Glomerular visceral epithelial cell (primary cell): ENCODE measurements at regions not wholly inside any gene's neighbourhood (a gene's known extent, or its start where the extent isn't known, plus 50 kb on each side); places are given as distances from the start of the nearest gene placed in this dataset.
"Not testable (repeated sequence)": the region's sequence is repeated elsewhere in the genome, so short reads cannot be mapped to it uniquely, and the experiment has no call there.

ENCODE experiments used
- DNase-seq: peaks from one replicate; pipeline ENCODE4 v3.0.0-alpha.2; 2016; ENCODE audit errors: extremely low spot score

- DNase-seq = no peak
These were observed 1089.3 kb downstream of the BRD1 start for GRCh38 chr22:48738204-48738980.

- DNase-seq = no peak
These were observed 1090.0 kb downstream of the BRD1 start for GRCh38 chr22:48737461-48738203.

GRCh38 chr22:48736593-48737460, 1090.8 kb downstream of the BRD1 start:
- DNase-seq = no peak

DNA sequence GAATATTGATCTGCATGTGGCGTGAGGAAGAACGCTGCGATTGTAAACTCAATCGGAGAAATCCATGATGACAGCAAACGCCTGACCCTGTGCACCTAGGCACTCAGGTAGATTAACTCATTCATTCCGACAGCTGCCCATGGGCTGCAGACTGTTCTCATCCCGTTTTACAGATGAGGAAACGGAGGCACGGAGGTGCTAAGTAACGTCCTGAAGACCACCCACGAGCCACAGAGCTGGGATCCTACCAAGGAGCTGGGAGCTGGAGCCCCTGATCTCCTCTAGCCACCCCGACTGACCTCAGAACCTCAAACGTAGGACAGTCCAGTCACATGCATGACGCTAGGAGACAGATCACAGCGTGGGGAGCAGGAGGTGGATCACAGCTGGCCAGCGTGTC, 1092.7 kb downstream of the BRD1 start:
- no peak for DNase-seq

DNA sequence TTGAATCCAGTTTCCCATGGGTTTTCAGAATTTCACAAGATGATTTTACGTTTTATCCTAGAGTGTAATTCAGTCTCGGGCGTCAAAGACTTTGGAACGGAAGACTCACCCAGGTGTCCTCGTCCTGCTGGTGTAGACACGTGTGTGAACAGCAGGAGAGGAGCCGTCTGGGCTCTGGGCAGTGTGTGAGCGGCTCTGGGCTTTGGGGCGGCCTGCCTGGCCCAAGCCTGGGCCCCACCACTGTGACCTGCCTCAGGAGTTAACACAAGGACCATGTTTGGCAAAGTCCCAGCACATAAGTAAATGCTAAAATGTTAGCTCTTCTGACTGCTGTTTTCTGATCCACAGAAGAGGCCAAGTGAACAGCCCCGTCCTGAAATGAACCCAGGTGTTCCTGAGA, 1093.3 kb downstream of the BRD1 start:
- DNase-seq = no peak

DNA sequence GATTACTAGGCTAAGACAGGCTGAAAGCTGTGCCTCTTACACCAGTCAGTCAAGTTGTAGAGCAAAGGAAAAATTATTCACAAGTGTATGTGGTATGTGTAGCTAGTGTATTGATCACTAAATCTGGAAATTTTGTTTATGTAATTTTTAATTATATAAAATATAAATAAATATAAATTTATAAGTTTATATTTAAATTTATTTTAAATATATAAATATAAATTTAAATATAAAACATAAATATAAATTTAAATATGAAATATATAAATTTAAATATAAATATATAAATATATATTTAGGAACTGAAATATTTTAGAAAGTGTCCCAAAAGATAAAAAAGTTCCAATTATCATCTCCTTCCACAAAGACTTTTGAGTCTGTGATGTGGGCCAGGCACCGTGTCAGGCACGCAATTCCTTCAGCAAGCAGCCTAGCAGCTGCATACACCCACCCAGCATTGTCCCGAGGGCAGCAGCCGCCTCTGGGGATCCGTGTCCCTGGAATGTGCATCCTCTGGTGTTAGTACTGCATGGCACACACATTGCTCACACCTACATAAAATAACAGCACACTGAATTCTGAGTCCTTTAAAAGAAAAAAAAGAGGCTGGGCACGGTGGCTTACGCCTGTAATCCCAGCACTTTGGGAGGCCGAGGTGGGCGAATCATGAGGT, 1098.0 kb downstream of the BRD1 start:
- no peak for DNase-seq

DNA sequence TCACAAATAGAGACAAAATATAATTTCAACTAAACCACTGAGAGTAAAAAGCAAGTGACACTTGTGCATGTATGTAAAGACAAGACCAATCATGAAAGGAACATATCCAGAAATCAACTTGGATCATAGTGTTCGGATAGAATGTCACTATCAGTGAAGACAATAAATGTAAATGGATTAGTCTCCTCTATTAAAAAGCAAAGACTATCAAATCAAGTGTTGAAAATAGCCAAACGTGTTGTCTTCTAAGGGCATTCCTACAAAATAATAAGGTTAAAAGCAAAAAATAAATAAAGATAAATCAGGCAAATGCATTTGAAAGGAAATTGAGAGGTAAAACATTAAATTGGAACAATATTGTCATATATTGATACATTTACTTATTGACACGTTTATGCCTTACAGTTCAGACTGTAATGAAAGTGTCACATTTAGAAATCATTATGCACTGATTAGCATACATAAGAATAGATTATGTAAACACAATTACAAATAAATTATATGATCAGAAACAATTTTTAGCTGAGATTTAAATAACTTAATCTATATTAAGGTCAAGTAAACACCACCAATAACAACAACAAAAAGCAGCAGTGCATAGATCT, 1100.1 kb downstream of the BRD1 start:
- no peak for DNase-seq

DNA sequence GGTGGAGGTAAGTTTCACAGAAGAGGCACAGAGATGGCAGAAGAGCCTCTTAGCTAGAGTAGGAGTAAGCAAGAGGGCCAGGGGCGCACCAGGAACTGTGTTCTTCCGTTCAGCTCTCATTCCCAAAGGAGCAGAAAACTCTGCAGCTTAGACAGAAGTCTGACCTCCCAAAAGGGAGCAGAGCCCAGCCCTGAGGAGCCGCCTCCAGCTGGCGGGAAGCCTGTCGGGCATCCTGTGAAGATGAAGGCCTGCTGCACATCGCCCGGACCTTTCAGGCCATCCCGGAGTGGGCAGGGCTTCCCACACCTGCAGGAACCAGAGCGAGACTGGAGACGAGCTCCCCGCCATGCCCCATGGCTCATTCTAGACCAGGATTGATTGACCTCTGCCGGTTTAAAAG, 1102.8 kb downstream of the BRD1 start:
- no peak for DNase-seq

DNA sequence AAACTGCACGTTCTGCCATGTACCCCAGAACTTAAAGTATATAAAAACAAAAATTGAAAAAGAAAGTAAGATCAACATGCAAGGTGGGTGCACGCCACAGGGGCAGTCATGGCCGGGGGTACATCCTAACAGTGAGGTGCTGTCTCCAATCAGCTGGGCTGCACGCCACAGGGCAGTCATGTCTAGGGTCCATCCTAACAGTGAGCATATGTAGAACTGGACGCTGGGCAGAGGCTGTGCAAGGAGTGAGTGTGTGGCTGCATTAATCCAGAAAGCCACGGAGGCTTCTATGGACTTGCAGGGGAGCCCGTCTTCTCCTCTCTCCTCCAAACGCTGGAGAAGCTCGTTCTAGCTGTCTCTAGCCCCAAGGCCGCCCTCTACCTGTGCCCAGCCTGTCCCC, 1105.0 kb downstream of the BRD1 start:
- DNase-seq = no peak

- no peak for DNase-seq
These were observed 1106.3 kb downstream of the BRD1 start for GRCh38 chr22:48721395-48721669.

DNA sequence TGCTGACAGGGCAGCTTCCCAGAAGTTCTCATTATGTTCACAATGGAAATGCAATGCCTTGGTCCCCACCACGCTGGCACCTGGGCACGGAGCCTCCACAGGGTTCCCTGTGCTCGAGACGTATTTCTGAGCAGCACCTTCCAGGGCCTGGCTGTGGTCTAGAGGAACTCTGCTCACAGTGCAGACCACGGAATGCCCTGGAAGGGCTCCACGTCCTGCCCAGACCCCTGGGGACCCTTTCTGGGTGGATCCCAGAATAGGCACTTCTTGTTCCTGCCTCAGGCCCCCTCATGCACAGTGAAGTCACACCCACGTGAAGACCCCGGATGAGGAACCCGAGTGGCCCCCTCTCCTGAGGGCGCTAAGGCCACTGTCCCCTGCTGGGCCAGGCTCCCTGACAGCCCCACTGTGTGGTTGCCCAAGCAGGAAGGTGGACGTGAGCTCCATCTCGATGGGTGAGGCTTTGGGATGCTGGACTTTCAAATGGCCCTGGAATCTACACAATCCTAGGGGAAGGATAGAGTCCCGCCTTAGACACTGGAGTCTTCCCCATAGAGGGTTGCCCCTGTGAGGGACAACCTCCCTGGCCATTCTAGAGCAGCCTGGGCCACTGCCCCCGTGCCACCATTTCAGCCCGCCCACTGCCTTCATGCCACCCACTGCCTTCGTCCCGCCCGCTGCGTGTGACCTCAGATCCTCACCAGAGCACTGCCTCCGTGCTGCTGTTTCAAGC, 1106.8 kb downstream of the BRD1 start:
- no peak for DNase-seq

- DNase-seq = no peak
These were observed 1107.6 kb downstream of the BRD1 start for GRCh38 chr22:48719978-48720661.

DNA sequence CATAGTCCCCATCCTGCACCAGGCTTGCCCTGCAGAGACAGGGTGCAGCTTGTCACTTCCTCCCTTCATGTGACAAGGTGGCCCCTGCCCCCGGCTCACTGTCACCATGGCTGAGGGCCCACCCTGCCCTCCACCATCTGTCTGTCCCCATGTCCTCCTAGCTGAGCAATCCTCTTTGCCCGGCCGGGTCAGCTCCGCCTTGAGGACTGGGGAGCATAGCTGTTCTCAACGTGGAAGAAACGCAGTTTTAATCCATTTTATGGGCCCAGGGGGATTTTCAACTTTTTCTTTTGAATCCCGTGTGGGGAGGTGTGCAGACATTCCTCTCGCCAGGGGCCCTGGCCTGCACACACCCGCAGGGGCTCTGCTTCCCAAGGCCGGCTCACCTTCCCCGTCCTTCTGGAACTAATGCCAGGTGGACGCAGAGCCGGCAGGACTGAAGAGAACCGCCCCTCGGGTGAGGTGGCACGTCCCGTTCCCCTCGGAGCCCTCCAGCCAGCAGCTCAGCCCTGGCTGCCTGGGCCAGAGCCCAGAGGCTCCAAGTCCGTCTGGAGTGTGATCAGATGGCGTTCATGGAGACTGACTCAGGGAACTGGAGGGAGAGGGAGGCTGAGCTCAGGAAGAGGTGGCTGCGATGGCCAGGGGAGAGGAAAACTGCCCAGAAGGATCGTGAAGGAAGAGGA, 1108.7 kb downstream of the BRD1 start:
- DNase-seq = no peak

- DNase-seq = no peak
These were observed 1109.5 kb downstream of the BRD1 start for GRCh38 chr22:48717883-48718817.

- no peak for DNase-seq
These were observed 1110.4 kb downstream of the BRD1 start for GRCh38 chr22:48717076-48717810.

DNA sequence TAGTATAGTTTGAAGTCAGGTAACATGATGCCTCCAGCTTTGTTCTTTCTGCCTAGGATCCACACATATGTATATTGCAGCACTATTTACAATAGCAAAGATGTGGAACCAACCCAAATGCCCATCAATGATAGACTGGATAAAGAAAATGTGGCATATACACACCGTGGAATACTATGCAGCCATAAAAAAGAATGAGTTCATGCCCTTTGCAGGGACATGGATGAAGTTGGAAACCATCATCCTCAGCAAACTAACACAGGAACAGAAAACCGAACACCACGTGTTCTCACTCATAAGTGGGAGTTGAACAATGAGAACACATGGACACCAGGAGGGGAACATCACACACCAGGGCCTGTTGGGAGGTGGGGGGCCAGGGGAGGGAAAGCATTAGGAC, 1111.5 kb downstream of the BRD1 start:
- DNase-seq = not testable (repeated sequence)

- DNase-seq = no peak
These were observed 1112.2 kb downstream of the BRD1 start for GRCh38 chr22:48715511-48715910.

GRCh38 chr22:48714231-48714630, 1113.4 kb downstream of the BRD1 start:
- no peak for DNase-seq
